Fibroblast of peridontal ligament (primary cell): ENCODE measurements at regions not wholly inside any gene's neighbourhood (a gene's known extent, or its start where the extent isn't known, plus 50 kb on each side); places are given as distances from the start of the nearest gene placed in this dataset.
"Not testable (repeated sequence)": the region's sequence is repeated elsewhere in the genome, so short reads cannot be mapped to it uniquely, and the experiment has no call there.

Experiments used
- DNase-seq: peaks from one replicate; pipeline ENCODE4 v3.0.0-alpha.2; 2010; ENCODE audit errors: extremely low read depth

DNA sequence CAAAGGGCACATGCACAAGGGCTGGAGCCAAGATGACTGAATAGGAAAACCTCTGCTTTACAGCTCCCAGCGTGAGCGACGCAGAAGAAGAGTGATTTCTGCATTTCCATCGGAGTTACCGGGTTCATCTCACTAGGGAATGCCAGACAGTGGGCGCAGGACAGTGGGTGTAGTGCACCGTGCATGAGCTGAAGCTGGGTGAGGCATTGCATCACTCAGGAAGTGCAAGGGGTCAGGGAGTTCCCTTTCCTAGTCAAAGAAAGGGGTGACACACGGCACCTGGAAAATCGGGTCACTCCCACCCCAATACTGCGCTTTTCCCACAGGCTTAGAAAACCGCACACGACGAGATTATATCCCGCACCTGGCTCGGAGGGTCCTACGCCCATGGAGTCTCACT is 64.5 kb upstream of the HTR1E start:
- DNase-seq: not testable (repeated sequence)

DNA sequence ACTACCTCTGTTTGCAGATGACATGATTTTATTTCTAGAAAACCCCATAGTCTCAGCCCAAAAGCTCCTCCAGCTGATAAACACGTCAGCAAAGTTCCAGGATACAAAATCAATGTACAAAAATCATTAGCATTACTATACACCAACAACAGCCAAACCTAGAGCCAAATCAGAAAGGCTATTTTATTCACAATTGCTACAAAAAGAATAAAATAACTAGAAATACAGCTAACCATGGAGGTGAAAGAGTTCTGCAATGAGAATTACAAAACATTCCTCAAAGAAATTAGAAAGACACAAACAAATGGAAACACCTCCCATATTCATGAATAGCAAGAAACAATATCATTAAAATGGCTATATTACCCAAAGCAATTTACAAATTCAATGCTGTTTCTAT is 65.6 kb upstream of the HTR1E start:
- no peak for DNase-seq

DNA sequence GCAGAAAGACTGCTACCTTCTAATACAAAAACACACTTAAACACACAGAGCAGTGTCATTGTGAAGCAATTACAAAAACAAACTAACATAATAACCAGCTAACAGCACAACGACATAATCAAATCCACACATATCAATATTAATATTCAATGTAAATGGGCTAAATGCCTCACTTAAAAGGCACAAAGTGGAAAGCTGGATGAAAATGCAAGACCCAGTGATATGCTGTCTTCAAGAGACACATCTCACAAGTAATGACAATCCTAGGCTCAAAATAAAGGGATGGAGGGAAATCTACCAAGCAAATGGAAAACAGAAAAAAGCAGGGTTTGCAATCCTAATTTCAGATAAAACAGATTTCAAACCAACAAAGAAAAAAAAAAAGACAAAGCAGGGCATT is 67.8 kb upstream of the HTR1E start:
- no peak for DNase-seq

DNA sequence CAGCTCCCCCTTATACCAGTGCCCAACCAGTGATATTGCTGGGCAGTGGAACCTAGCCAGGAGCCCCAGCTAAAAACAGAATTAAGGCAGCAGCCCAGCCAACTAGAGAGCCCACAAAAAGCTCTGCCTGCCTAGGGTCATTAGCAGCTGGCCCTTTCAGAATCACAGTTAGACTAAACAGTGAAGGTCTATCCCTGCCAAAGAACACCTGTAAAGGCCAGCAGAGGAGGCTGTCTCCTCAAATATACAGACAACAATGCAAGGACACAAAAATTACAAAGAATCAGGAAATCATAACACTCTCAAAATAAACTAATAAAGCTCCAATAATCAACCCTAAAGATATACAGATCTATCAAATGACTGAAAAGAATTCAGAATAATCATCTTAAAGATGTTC is 77.8 kb upstream of the HTR1E start:
- DNase-seq: no peak

DNA sequence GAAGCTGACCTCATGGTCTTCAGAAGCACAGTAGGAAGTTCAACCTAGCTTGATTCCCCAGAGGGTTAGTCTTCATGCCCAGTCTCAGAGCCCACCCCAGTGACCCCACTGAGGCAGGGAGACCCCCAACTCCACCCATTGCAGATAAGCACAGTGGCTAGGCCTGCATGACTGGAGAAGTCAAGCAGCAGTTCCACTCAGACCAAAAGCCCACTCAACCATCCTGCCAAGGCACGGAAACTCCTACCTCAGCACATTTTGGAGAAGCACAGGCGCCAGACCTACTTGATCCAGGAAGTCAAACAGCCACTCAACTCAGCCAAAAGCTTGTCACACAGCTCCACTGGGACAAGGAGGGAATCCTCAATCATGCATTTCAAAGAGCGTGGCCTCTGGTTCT is 78.4 kb upstream of the HTR1E start:
- DNase-seq: no peak

DNA sequence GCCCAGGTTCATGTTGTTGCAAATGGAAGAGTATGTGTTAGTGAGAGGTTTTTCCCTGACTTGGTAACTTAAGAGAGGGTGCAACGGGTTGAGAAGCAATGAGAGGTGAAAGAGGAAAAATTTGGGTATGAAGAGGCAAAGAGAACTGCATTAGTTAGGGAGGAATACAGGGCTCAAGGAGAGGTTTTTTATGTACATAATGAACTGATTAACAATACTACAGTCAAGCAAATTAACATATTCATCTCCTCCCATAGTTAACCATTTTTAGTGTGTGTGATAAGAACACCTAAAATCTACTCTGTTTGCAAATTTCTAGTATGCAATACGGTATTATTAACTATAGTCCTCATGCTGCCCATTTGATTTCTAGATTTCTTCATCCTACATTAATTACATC is 79.5 kb upstream of the HTR1E start:
- no peak for DNase-seq

DNA sequence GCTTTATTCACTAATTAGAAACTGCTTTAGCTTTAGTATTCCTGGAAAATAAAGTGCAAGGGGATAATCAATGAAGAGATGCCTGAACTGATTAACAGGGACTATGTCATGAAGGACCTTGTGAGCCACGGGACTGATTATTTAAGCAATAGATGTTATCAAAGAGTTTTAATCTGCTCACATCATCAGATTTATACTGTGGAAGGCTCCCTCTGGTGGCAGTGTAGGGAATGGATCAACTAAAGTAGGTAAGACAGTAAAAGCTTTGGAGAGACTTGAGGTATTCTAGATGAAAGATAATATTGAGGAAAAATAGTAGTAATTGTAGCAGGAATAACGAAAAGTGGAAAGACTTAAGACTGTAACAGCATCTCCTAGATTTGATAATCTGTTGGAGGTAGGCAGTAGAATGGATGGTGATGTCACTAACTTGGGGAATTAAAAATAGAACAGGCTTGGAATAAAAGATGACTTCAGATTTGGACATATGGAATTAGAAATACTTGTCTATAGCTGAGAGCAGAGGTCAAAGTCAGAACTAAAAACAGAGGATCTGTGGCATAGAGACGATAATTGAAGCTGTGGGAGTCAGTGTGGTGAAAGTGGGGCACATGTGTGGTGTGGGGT is 80.3 kb upstream of the HTR1E start:
- peak; percentile 31 for DNase-seq

DNA sequence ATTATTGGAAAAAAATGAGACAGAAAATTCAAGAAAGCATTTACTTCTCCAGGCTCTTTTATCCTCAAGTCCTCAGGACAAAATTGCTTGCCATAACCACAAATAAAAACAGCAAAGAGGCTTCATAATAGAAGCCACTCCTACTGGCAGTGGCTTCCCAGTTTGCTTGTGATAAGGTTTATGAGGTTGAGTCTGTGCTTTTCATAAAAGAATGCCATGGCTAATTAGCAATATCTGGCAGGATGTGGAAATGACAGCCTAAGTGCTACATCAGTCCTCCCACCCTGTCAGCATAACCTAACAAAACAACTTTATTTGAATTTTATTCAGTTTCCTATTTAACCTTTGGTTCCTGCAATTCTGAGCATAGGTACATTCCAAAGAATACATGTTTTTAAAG is 80.9 kb upstream of the HTR1E start:
- DNase-seq: no peak

DNA sequence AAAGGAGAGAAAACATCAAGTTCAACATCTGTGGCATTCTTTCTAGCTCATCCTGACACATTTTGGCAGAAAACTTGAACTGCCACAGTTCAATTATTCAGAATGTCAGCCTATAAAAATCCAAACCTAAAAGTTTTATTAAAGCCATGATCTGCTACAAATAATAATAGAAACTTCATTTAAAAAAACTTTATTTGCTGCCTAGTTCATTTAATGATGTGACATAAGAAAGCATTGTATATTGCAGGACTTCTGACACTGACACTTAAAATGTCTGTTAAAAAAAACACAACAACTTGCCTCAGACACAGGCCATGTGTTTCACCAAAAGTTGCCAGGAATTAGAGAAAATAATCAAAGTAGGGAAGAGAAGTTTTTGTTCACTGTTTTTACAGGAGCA is 88.3 kb upstream of the HTR1E start:
- DNase-seq: no peak

DNA sequence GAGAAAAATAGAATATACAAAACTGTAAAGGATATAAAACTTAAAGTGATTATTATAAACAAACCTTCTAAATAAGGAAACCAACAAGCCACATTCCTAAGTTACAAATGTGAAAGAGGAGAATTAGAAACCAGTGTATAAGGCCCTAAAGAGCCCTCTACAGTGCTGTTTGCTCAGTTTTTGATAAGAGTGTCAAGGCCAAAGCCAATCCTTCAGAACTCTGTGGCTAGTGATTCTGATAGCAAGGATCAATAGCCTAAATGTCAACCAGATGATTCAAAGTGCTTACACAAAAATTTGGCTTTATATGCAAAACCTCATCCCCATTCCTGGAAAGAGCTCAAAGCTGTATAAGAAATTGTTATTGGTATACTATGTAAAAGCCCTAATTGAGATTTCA is 104.6 kb upstream of the HTR1E start:
- no peak for DNase-seq

DNA sequence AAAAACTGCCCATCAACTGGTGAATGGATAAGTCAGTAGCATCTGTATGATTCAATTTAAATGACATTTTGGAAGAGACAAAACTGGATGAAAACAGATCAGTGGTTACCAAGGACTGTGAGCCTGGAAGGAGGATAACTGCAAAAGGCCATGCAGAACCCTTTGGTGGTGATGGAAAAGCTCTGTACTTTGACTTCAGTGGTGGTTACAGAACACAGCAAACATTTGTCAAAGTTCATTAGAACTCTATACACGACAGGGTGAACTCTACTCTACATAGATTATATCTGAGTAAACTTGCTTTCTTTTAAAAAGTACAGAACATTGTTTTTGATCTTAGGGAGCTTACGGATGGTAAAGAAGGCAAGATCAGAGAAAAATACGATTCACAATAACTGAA is 111.9 kb upstream of the HTR1E start:
- DNase-seq: no peak

DNA sequence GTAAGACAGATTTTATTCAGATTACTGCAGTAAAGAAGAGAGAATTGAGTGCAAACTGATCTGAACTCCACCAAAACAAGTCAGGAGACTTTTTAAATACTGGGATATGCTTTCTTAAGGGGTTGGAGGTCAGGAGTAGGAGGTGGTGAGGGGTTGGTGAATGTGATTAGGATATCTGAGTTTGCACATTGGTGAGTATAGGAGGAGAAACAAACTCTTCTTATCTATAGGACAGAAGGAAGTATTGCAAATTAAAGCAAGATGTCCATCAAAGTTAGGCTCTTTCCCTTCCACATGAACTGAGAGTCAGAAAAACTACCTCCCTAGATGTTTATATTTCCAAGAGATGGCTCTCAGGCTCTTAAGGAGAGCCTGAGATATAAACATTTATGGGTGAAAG is 114.6 kb upstream of the HTR1E start:
- DNase-seq: no peak

DNA sequence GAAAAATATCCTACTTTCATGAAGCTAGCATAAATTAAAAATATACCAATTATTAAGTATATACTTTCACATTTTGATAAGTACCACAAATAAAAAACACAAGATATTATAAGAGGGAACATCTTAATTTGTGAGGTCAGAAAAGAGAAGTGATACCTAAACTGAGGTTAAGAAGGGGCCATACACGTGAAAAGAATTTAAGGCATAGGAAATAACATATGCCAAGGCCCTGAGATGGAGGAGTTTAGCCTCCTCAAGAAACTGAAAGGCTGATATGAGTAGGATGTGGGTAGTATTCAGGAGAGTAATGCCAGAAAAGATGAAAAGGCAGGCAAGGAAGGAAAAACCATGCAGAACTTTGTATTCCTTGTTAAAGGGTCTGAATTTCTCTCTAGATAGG is 116.6 kb upstream of the HTR1E start:
- no peak for DNase-seq

DNA sequence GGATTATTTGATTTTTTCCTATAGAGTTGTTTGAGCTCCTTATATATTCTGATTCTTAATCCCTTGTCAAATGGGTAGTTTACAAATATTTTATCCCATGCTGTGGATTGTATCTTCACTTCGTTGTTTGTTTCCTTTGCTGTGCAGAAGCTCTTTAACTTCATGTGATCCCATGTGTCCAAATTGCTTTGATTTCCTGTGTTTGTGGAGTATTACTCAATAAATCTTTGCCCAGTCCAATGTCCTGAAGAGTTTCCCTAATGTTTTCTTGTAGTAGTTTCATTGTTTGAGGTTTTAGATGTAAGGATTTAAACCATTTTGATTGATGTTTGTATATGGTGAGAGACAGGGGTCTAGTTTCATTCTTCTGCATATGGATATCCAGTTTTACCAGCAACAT is 143.7 kb upstream of the HTR1E start:
- DNase-seq: no peak

DNA sequence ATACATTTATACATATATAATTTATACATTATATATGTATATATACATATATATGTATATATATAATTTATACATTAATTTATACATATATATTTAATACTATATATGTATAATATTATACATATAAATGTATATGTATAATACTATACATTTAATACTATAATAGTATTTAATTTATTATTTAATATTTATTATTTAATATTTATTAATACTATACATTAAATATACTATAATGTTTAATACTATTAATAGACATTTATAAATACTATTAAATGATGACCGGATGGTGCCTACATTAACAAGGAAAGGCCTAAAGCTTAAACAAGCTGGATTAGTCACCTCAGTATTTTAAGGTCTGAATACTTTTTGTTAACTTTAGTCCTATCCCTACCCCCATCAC is 145.9 kb upstream of the HTR1E start:
- DNase-seq: no peak

DNA sequence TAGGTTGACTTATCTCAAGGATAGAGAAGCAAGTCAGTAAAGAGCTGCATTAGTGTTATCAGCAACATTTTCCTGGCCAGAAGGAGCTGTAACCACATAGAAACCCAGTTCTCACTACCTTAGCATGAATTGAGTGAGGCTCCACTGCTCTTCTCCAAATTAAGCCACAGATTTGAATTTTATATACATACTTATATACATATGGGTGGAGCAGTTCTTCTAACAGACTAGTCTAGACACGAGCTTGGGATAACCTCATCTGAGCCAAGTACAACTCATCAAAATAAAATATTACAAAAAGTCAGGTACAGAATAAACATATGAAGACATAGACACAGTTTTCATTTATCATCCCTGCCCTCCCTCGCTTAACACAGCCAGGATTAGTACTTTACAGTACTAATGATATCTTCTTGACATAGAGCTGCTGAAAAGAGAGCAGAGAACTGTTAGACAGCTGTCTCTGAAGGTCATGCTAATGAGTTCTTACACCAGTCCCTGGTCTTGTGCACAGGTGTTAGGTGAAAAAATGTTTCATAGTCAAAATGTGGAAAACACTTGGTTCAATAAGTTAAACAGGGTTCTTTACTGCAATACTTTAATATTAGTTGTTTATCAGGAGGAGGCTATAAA is 147.4 kb upstream of the HTR1E start:
- no peak for DNase-seq

DNA sequence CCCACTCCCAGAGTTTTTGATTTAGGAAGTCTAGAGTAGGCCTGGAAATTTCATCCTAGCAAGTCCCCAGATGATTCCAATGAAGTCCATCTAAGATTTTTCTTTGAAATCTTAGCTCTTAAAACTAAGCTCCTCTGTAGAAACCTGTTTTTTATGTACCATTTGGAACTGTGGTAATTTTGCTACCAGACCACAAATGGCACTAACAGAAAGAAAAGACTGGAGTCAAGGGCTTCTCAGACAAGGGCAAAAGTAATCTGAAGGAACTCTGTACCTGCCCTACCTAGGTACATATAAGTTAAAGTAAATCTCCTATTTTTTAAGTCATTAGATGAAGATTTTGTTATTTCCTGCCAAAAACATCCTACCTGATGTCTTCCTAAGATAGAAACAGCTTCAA is 155.0 kb upstream of the HTR1E start:
- no peak for DNase-seq

DNA sequence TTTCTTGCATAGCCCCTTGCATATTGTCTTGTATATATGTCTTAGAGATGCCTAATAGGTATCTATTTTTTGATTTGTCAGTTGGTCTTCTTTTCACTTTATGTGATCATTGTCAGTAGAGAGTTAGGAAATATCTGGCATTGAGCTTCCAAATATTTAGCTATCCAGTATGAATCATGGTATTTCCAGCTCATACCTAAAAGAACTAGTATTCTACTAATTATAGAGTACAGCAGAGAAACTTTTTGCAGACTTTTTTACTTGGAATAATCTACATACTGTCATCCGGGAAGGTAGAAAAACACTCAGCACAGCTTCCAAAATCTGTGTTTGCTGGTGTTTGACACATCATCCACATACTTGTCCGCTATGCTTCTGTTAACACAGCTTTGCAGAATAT is 156.4 kb upstream of the HTR1E start:
- DNase-seq: no peak

DNA sequence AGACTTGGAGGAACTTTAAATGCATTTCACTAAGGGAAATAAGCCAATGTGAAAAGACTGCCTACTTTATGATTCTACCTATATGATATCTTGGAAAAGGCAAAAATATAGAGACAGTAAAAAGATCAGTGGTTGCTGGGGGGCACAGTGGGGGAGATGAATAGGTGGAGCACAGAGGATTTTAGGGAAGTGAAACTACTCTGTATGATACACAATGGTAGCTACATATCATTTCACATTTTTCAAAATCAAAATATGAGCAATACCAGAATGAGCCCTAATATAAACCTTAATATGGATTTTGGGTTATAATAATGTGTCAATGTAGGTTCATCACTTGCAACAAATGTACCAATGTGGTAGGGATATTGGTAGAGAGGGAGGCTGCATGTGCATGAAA is 161.4 kb upstream of the HTR1E start:
- no peak for DNase-seq

DNA sequence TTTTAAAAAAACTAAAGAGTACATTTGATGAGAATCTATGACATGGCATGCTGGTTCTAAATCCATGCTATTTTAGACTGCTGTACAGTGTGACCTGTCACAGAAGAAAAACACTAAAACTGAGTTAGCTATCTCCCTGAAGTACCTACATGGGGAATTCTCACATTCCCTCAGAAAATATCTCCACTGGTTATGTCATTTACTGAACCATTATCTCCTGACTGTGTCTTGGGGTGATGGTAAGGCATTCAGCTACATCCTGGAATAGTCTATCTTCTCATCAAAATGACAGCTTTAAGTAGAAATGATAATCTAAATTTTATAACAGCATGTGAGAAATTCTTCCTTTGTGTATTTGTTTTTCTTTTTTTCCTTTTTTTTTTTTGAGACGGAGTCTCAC is 172.1 kb upstream of the HTR1E start:
- no peak for DNase-seq

DNA sequence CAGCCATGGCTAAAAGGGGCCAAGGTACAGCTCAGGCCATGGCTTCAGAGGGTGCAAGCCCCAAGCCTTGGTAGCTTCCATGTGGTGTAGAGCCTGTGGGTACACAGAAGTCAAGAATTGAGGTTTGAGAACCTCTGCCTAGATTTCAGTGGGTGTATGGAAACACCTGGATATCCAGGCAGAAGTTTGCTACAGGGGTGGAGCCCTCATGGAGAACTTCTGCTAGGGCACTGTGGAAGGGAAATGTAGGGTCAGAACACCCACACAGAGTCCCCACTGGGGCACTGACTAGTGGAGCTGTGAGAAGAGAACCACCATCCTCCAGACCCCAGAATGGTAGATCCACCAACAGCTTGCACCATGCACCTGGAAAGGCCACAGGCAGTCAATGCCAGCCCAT is 177.4 kb upstream of the HTR1E start:
- not testable (repeated sequence) for DNase-seq

DNA sequence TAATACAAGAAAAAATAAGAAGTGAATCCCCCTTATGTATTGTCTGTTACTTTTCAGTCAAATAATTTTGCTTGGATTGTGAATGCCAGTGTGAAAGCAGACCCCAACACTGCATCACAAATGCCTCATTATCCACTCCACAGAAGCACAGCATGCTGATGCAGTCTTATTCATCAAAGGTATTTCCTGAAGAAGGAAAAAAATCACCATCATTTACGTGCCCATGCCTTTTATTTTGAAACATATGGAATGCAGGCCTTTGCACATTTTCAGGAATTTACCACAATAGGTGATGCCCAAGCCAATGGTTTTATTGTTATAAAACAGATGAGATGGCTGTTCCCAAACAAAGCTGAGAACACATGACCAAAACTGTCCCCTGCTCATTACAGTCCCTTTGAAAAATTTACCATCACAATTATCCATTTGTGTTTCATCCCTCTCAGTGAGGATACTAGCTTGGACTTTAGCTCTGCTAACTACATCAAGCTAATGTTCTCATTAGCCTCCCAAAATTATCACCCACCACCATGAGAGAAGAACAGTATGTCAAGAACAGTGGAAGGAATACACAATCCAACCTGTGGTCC is 180.6 kb upstream of the HTR1E start:
- no peak for DNase-seq

DNA sequence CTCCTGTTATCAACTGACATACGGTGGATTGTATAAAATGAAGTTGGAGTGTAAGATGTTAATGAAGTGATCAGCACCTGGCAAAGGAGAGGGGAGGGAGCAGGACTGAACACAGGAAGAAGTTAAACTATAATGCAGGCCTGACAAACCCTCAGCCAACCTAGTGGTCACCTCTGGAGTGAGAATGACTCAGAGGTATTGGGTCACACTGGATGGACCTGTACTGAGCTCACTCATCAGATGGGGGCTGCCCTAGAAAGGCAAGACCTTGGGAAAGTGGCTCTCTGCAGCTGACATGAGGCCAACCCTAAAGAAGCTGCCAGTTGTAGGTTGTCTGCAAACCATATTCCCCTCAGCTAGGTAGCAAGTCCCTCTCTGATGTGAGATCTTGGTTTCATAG is 193.3 kb upstream of the HTR1E start:
- no peak for DNase-seq

DNA sequence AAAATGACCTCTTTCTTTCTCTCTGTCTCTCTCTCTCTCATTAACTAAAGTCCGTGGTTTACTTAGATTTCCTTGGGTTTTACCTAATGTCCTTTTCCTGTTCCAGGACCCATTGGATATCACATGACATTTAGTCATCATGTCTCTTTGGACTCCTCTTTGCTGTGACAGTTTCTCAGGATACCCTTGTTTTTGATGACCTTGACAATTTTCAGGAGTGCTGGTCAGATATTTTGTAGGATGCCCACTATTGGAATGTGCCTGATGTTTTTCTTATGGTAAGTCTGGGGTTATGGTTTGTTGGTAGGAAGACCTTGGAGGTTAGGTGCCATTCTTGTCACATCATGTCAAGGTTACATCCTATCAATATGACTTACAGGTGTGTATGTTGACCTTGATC is 199.2 kb upstream of the HTR1E start:
- no peak for DNase-seq
